HEK293T (cell line): ENCODE measurements at regions not wholly inside any gene's neighbourhood (a gene's known extent, or its start where the extent isn't known, plus 50 kb on each side); places are given as distances from the start of the nearest gene placed in this dataset.

Source experiments
- CTCF ChIA-PET: fragments of 350-600 bp; formaldehyde crosslinking; extraction: SDS; loops from one replicate; lab custom pipeline; 2021; ENCODE audit warnings: antibody characterized with exemption, inconsistent platforms; lab: Yijun Ruan, JAX
- POLR2A ChIA-PET: fragments of 350-600 bp; formaldehyde crosslinking; extraction: SDS; loops from one replicate; lab custom pipeline; 2020; ENCODE audit warnings: antibody characterized with exemption, inconsistent platforms; lab: Yijun Ruan, JAX
- DNase-seq: peaks from one replicate; pipeline ENCODE4 v3.0.0; 2012; ENCODE audit warnings: mixed read lengths; ENCODE audit errors: extremely low spot score
- ARNT ChIP-seq: fragments of 450-650 bp; IDR thresholded peaks from 2 replicates; pipeline ENCODE4 v1.6.1; 2017; ENCODE audit warnings: mild to moderate bottlenecking
- BHLHE40 ChIP-seq: fragments of 450-650 bp; IDR thresholded peaks from 2 replicates; pipeline ENCODE4 v1.6.1; 2016; ENCODE audit warnings: mild to moderate bottlenecking, moderate library complexity, borderline replicate concordance
- CTBP1 ChIP-seq: fragments of 450-650 bp; IDR thresholded peaks from 2 replicates; pipeline ENCODE4 v1.6.1; 2016; ENCODE audit warnings: borderline replicate concordance
- ELF4 ChIP-seq: fragments of 450-650 bp; IDR thresholded peaks from 2 replicates; pipeline ENCODE4 v1.6.1; 2017; ENCODE audit warnings: antibody characterized with exemption
- FOXA1 ChIP-seq: fragments of 450-650 bp; IDR thresholded peaks from 2 replicates; pipeline ENCODE4 v1.6.1; 2016; ENCODE audit warnings: mild to moderate bottlenecking
- FOXK2 ChIP-seq: fragments of 450-650 bp; IDR thresholded peaks from 2 replicates; pipeline ENCODE4 v1.6.1; 2016; ENCODE audit warnings: mild to moderate bottlenecking
- FOXM1 ChIP-seq: fragments of 450-650 bp; IDR thresholded peaks from 2 replicates; pipeline ENCODE4 v1.6.1; 2017; ENCODE audit warnings: mild to moderate bottlenecking, borderline replicate concordance
- HDGF ChIP-seq: fragments of 450-650 bp; IDR thresholded peaks from 2 replicates; pipeline ENCODE4 v1.6.1; 2017; ENCODE audit warnings: antibody characterized with exemption, borderline replicate concordance
- L3MBTL2 ChIP-seq: fragments of 450-650 bp; conservative IDR thresholded peaks from 2 replicates; pipeline ENCODE4 v1.6.1; 2016; ENCODE audit warnings: mild to moderate bottlenecking
- LEF1 ChIP-seq: fragments of 450-650 bp; IDR thresholded peaks from 2 replicates; pipeline ENCODE4 v1.6.1; 2017; ENCODE audit warnings: mild to moderate bottlenecking, borderline replicate concordance
- NFRKB ChIP-seq: fragments of 450-650 bp; IDR thresholded peaks from 2 replicates; pipeline ENCODE4 v1.6.1; 2016; ENCODE audit warnings: mild to moderate bottlenecking, moderate library complexity
- PKNOX1 ChIP-seq: fragments of 450-650 bp; IDR thresholded peaks from 2 replicates; pipeline ENCODE4 v1.6.1; 2016
- SP1 ChIP-seq: fragments of 450-650 bp; IDR thresholded peaks from 2 replicates; pipeline ENCODE4 v1.6.1; 2017
- SUZ12 ChIP-seq: fragments of 450-650 bp; IDR thresholded peaks from 2 replicates; pipeline ENCODE4 v1.6.1; 2016; ENCODE audit warnings: mild to moderate bottlenecking
- TARDBP ChIP-seq: fragments of 450-650 bp; IDR thresholded peaks from 2 replicates; pipeline ENCODE4 v1.6.1; 2016
- ZNF384 ChIP-seq: fragments of 450-650 bp; IDR thresholded peaks from 2 replicates; pipeline ENCODE4 v1.6.1; 2016

DNA sequence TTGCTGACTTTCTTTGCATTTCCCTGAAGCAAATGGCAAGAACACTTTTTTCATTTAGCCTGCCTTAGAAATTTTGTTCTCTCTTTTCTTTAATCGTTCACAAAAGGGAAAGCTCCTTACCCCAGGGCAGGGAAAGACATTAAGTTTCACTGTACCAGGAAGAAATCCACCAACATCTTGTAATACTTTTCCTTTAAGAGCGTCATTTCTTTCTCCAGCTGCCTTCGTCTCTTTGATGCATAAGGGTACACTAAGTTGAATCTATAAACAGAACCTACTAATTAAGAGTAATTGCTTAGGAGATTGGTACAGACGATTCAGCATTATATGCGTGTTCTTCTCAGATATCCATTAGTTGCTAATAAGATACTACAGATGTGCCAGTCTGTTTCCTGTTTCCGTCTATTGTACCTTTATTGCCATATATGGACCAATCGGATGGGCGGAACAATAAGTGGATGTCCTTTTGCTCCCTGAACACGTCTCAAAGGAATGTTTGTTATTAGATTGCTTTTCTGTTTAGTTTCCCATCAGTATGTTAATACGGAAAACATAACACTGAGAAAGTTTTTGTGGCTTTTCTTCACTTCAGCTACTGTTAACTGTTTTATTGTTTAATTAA lies 276.7 kb upstream of the RARB start:
- no peak for DNase-seq
- TF ChIP-seq HDGF (no peak), FOXA1 (no peak), LEF1 (no peak), PKNOX1 (no peak), BHLHE40 (no peak), SP1 (no peak), FOXK2 (no peak), TARDBP (no peak), ARNT (no peak), ELF4 (no peak), NFRKB (no peak), CTBP1 (no peak), SUZ12 (no peak), ZNF384 (no peak), FOXM1 (no peak)

DNA sequence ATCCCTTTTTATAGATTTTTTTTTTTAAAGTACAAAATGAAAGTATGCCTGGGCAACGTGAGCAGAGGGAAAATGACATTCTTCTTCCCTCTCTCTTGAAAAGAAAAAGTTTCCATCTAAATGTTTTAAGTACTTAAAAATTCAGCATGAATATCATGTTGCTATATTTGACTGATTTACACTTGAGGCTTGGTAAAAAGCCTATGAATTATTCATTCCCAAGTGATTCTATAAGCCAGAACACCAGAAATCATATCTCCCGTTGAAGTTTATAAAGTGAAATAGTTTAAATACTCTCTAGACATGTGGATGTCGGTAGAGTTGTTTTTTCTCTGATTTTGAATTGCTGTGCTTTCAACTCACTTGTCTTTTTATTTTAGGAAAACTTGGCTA lies 276.2 kb upstream of the RARB start:
- POLR2A ChIA-PET: no interaction called here
- TF ChIP-seq FOXA1 (no peak), FOXK2 (no peak), ZNF384 (no peak), HDGF (no peak), BHLHE40 (no peak)
- CTCF ChIA-PET: no interaction called here
- DNase-seq: no peak

More for the DNA sequence above, 276.7 kb upstream of the RARB start:
- ChIA-PET CTCF (no interaction called here), POLR2A (no interaction called here)

GRCh38 chr3:25153136-25153535 lies 274.9 kb upstream of the RARB start:
- DNase-seq: no peak
- TF ChIP-seq FOXM1 (no peak), FOXA1 (no peak), ZNF384 (no peak), HDGF (no peak), ARNT (no peak), ELF4 (no peak), CTBP1 (no peak), LEF1 (no peak), NFRKB (no peak), PKNOX1 (no peak), L3MBTL2 (no peak), SP1 (no peak), TARDBP (no peak), FOXK2 (no peak), SUZ12 (no peak), BHLHE40 (no peak)
- POLR2A ChIA-PET: no interaction called here
- CTCF ChIA-PET: no interaction called here

DNA sequence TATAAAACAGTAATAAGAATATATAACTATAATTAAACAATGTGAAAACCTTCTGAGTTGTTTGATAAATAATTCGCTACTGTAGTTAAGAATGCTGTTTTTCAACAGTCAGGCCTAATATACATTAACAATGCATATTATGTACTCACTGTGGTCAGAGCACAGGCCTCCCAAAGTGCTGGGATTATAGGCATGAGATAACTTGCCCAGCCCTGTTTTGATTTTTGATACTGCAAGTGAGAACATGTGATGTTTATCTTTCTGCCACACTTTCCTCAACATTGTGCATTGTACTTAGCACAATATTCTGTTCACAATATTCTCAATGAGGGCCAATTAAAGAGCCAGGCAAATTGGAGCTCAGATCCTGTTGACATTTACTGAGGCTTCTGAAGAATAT lies 274.5 kb upstream of the RARB start:
- no peak for DNase-seq
- ChIA-PET POLR2A (no interaction called here), CTCF (no interaction called here)
- no peak for TF ChIP-seq TARDBP
- TF ChIP-seq ZNF384: no peak
- no peak for TF ChIP-seq BHLHE40
- TF ChIP-seq PKNOX1: no peak
- TF ChIP-seq FOXM1: no peak
- no peak for TF ChIP-seq L3MBTL2
- no peak for TF ChIP-seq NFRKB
- TF ChIP-seq FOXA1: no peak
- no peak for TF ChIP-seq CTBP1
- TF ChIP-seq SUZ12: no peak
- TF ChIP-seq ELF4: no peak
- TF ChIP-seq ARNT: no peak
- no peak for TF ChIP-seq LEF1
- no peak for TF ChIP-seq HDGF
- TF ChIP-seq FOXK2: no peak
- no peak for TF ChIP-seq SP1

- no peak for DNase-seq
- CTCF ChIA-PET: no interaction called here
- TF ChIP-seq CTBP1 (no peak), FOXM1 (no peak), BHLHE40 (no peak), LEF1 (no peak), PKNOX1 (no peak), ARNT (no peak), NFRKB (no peak), FOXK2 (no peak), FOXA1 (no peak), SP1 (no peak), TARDBP (no peak), HDGF (no peak), SUZ12 (no peak), ZNF384 (no peak), L3MBTL2 (no peak), ELF4 (no peak)
- POLR2A ChIA-PET: no interaction called here
These were observed 272.2 kb upstream of the RARB start for GRCh38 chr3:25155652-25156471.
